Naive thymus-derived CD4-positive, alpha-beta T cell (primary cell): ENCODE measurements at regions not wholly inside any gene's neighbourhood (a gene's known extent, or its start where the extent isn't known, plus 50 kb on each side); places are given as distances from the start of the nearest gene placed in this dataset.

ENCODE experiments used
- ATAC-seq: fragments of 150-1000 bp; cut with Tn5 transposase; 2 replicates; pipeline ENCODE4 v1.10.0; 2021; ENCODE audit warnings: mild to moderate bottlenecking, moderate library complexity
- CTCF ChIA-PET: fragments of 350-600 bp; sonication (Branson Sonifier 250); formaldehyde crosslinking; loops from one replicate; lab custom pipeline; 2021; ENCODE audit warnings: antibody characterized with exemption; lab: Charles Lee
- POLR2A ChIA-PET: fragments of 350-600 bp; sonication (Branson Sonifier 250); formaldehyde crosslinking; loops from one replicate; lab custom pipeline; 2021; ENCODE audit warnings: antibody characterized with exemption, inconsistent platforms; lab: Charles Lee
- DNase-seq, 9 donors: peaks; one replicate each; pipeline versions ENCODE4 v3.0.0 to v3.0.0-alpha.2; 2020 to 2022; ENCODE audit warnings: mixed read lengths in 1 of 9
- H3K27ac ChIP-seq: one replicate; pipeline ENCODE4 v1.7.0; 2013; ENCODE audit warnings: mild to moderate bottlenecking, low read depth, low read length, moderate library complexity
- H3K27me3 ChIP-seq, 2 donors: one replicate each; pipeline ENCODE4 v1.7.0; 2013; ENCODE audit warnings: low read length in 2 of 2, mild to moderate bottlenecking in 2 of 2, moderate library complexity in 2 of 2; ENCODE audit not compliant: control insufficient read depth in 2 of 2, insufficient read depth in 2 of 2
- H3K36me3 ChIP-seq, 3 experiments: 1 replicate in 2 of 3; 2 replicates in 1 of 3; pipeline ENCODE4 v1.7.0; 2013; ENCODE audit warnings: low read length in 3 of 3, mild to moderate bottlenecking in 3 of 3, moderate library complexity in 1 of 3; ENCODE audit not compliant: insufficient read depth in 3 of 3, control insufficient read depth in 2 of 3
- H3K4me1 ChIP-seq, 2 donors: one replicate each; pipeline ENCODE4 v1.7.0; 2013; ENCODE audit warnings: low read length in 2 of 2, mild to moderate bottlenecking in 2 of 2, moderate library complexity in 1 of 2; ENCODE audit not compliant: control insufficient read depth in 2 of 2, insufficient read depth in 2 of 2
- H3K4me3 ChIP-seq: 2 replicates; pipeline ENCODE4 v1.7.0; 2013; ENCODE audit warnings: mild to moderate bottlenecking, low read length
- H3K9me3 ChIP-seq, 3 experiments: 1 replicate in 2 of 3; 2 replicates in 1 of 3; pipeline ENCODE4 v1.7.0; 2013; ENCODE audit warnings: low read length in 3 of 3; ENCODE audit not compliant: control insufficient read depth in 2 of 3
- H3K27ac Mint-ChIP-seq, 9 donors: one replicate each; pipeline ENCODE4 v1.8.0; 2020 to 2022; ENCODE audit warnings: mixed read lengths in 9 of 9, mild to moderate bottlenecking in 8 of 9, moderate library complexity in 5 of 9, inconsistent platforms in 2 of 9
- H3K27me3 Mint-ChIP-seq, 5 donors: one replicate each; pipeline ENCODE4 v1.8.0; 2021 to 2022; ENCODE audit warnings: mixed read lengths in 5 of 5, mild to moderate bottlenecking in 1 of 5
- H3K36me3 Mint-ChIP-seq, 5 donors: one replicate each; pipeline ENCODE4 v1.8.0; 2020 to 2022; ENCODE audit warnings: mixed read lengths in 5 of 5, mild to moderate bottlenecking in 3 of 5, inconsistent platforms in 1 of 5
- H3K4me1 Mint-ChIP-seq, 7 donors: one replicate each; pipeline ENCODE4 v1.8.0; 2020 to 2022; ENCODE audit warnings: mixed read lengths in 7 of 7, mild to moderate bottlenecking in 3 of 7, inconsistent platforms in 1 of 7
- H3K4me3 Mint-ChIP-seq, 10 donors: one replicate each; pipeline ENCODE4 v1.8.0; 2020 to 2022; ENCODE audit warnings: mild to moderate bottlenecking in 10 of 10, mixed read lengths in 10 of 10, moderate library complexity in 6 of 10, inconsistent platforms in 2 of 10
- H3K9me3 Mint-ChIP-seq, 11 donors: one replicate each; pipeline ENCODE4 v1.8.0; 2020 to 2022; ENCODE audit warnings: mixed read lengths in 11 of 11, mild to moderate bottlenecking in 4 of 11, inconsistent platforms in 1 of 11, moderate library complexity in 1 of 11
- intact Hi-C, 2 donors: fragments of 100-400 bp; cut with micrococcal nuclease; formaldehyde crosslinking; loops; one replicate each; pipeline ENCODE4 v1.15.1; 2023

GRCh38 chr18:47490882-47491281 is 239.4 kb upstream of the SKOR2 start:
- H3K4me3 ChIP-seq, result no peak overlapping the region
- H3K9me3 Mint-ChIP-seq, result peaks cover 0 to 14% (median 2%) of the 10 kb centered on the region in 11 donors
- H3K27me3 Mint-ChIP-seq, result peaks cover 0 to 19% (median 14%) of the 10 kb centered on the region in 5 donors
- CTCF ChIA-PET, result no interaction called here
- no peak overlapping the region for H3K4me3 Mint-ChIP-seq
- peaks cover 0 to 6% (median 0%) of the 10 kb centered on the region in 7 donors for H3K4me1 Mint-ChIP-seq
- H3K4me1 ChIP-seq, result no peaks in the 10 kb centered on the region
- DNase-seq (no peak), ATAC-seq (no peak)
- H3K36me3 ChIP-seq, result no peaks in the 10 kb centered on the region
- H3K36me3 Mint-ChIP-seq, result peaks cover 0 to 3% (median 0%) of the 10 kb centered on the region in 5 donors
- H3K9me3 ChIP-seq, result no peaks in the 10 kb centered on the region
- POLR2A ChIA-PET, result no interaction called here
- no peaks in the 10 kb centered on the region for H3K27me3 ChIP-seq
- H3K27ac ChIP-seq, result no peak overlapping the region
- intact Hi-C loops, result no loop called here
- H3K27ac Mint-ChIP-seq, result no peak overlapping the region

GRCh38 chr18:47485221-47485797 is 233.8 kb upstream of the SKOR2 start:
- H3K9me3 ChIP-seq, result no peaks in the 10 kb centered on the region
- DNase-seq (no peak), ATAC-seq (no peak)
- Mint-ChIP-seq H3K4me1 (no peaks in the 10 kb centered on the region), H3K27ac (no peak overlapping the region), H3K27me3 (peaks cover 0 to 42% (median 20%) of the 10 kb centered on the region in 5 donors), H3K9me3 (peaks cover 0 to 4% (median 0%) of the 10 kb centered on the region in 11 donors), H3K36me3 (no peaks in the 10 kb centered on the region), H3K4me3 (no peak overlapping the region)
- ChIA-PET POLR2A (no interaction called here), CTCF (no interaction called here)
- H3K4me3 ChIP-seq, result no peak overlapping the region
- intact Hi-C loops, result no loop called here
- H3K36me3 ChIP-seq, result no peaks in the 10 kb centered on the region
- H3K27ac ChIP-seq, result no peak overlapping the region
- no peaks in the 10 kb centered on the region for H3K4me1 ChIP-seq
- H3K27me3 ChIP-seq, result no peaks in the 10 kb centered on the region

GRCh38 chr18:47484068-47484467 is 232.6 kb upstream of the SKOR2 start:
- Mint-ChIP-seq H3K9me3 (peaks cover 0 to 4% (median 0%) of the 10 kb centered on the region in 11 donors), H3K36me3 (no peaks in the 10 kb centered on the region), H3K4me1 (no peaks in the 10 kb centered on the region), H3K27ac (no peak overlapping the region), H3K4me3 (no peak overlapping the region), H3K27me3 (peaks cover 0 to 47% (median 20%) of the 10 kb centered on the region in 5 donors)
- Histone ChIP-seq H3K36me3 (no peaks in the 10 kb centered on the region), H3K4me3 (no peak overlapping the region), H3K4me1 (no peaks in the 10 kb centered on the region), H3K27ac (no peak overlapping the region), H3K27me3 (no peaks in the 10 kb centered on the region), H3K9me3 (no peaks in the 10 kb centered on the region)
- no peak for ATAC-seq
- intact Hi-C loops, result no loop called here
- DNase-seq, result no peak
- ChIA-PET CTCF (no interaction called here), POLR2A (no interaction called here)

GRCh38 chr18:47480166-47480565 is 228.7 kb upstream of the SKOR2 start:
- DNase-seq, result no peak
- Histone ChIP-seq H3K4me3 (no peak overlapping the region), H3K4me1 (no peaks in the 10 kb centered on the region), H3K27me3 (no peaks in the 10 kb centered on the region), H3K36me3 (no peaks in the 10 kb centered on the region), H3K9me3 (no peaks in the 10 kb centered on the region), H3K27ac (no peak overlapping the region)
- H3K4me1 Mint-ChIP-seq, result no peaks in the 10 kb centered on the region
- H3K4me3 Mint-ChIP-seq, result no peak overlapping the region
- H3K9me3 Mint-ChIP-seq, result peaks cover 0 to 2% (median 0%) of the 10 kb centered on the region in 11 donors
- peaks cover 0 to 53% (median 21%) of the 10 kb centered on the region in 5 donors for H3K27me3 Mint-ChIP-seq
- H3K27ac Mint-ChIP-seq, result no peak overlapping the region
- intact Hi-C loops, result no loop called here
- POLR2A ChIA-PET, result no interaction called here
- CTCF ChIA-PET, result no interaction called here
- no peaks in the 10 kb centered on the region for H3K36me3 Mint-ChIP-seq
- no peak for ATAC-seq

GRCh38 chr18:47471784-47472183 is 220.3 kb upstream of the SKOR2 start:
- Histone ChIP-seq H3K36me3 (no peaks in the 10 kb centered on the region), H3K4me1 (no peaks in the 10 kb centered on the region), H3K4me3 (no peak overlapping the region), H3K9me3 (no peaks in the 10 kb centered on the region), H3K27ac (no peak overlapping the region), H3K27me3 (peaks cover 0 to 3% of the 10 kb centered on the region in 2 donors)
- ATAC-seq, result no peak
- peaks cover 2 to 21% (median 6%) of the 10 kb centered on the region in 5 donors for H3K27me3 Mint-ChIP-seq
- ChIA-PET POLR2A (no interaction called here), CTCF (no interaction called here)
- intact Hi-C loops, result no loop called here
- no peaks in the 10 kb centered on the region for H3K4me1 Mint-ChIP-seq
- peaks cover 0 to 5% (median 0%) of the 10 kb centered on the region in 11 donors for H3K9me3 Mint-ChIP-seq
- H3K36me3 Mint-ChIP-seq, result no peaks in the 10 kb centered on the region
- no peak overlapping the region for H3K4me3 Mint-ChIP-seq
- no peak for DNase-seq
- H3K27ac Mint-ChIP-seq, result no peak overlapping the region

GRCh38 chr18:47470941-47471340 is 219.5 kb upstream of the SKOR2 start:
- H3K36me3 ChIP-seq, result no peaks in the 10 kb centered on the region
- H3K27me3 Mint-ChIP-seq, result peaks cover under 1 to 15% (median 5%) of the 10 kb centered on the region in 5 donors
- H3K36me3 Mint-ChIP-seq, result no peaks in the 10 kb centered on the region
- CTCF ChIA-PET, result no interaction called here
- peaks cover 0 to 3% of the 10 kb centered on the region in 2 donors for H3K27me3 ChIP-seq
- DNase-seq, result no peak
- intact Hi-C loops, result no loop called here
- no peaks in the 10 kb centered on the region for H3K4me1 Mint-ChIP-seq
- no peaks in the 10 kb centered on the region for H3K9me3 ChIP-seq
- no peak for ATAC-seq
- POLR2A ChIA-PET, result no interaction called here
- no peak overlapping the region for H3K4me3 ChIP-seq
- H3K27ac ChIP-seq, result no peak overlapping the region
- H3K4me3 Mint-ChIP-seq, result no peak overlapping the region
- H3K4me1 ChIP-seq, result no peaks in the 10 kb centered on the region
- no peak overlapping the region for H3K27ac Mint-ChIP-seq
- peaks cover 0 to 5% (median 0%) of the 10 kb centered on the region in 11 donors for H3K9me3 Mint-ChIP-seq

GRCh38 chr18:47469576-47469975 is 218.1 kb upstream of the SKOR2 start:
- Histone ChIP-seq H3K4me3 (no peak overlapping the region), H3K27me3 (peaks cover 0 to 3% of the 10 kb centered on the region in 2 donors), H3K4me1 (no peaks in the 10 kb centered on the region), H3K9me3 (no peaks in the 10 kb centered on the region), H3K27ac (no peak overlapping the region), H3K36me3 (no peaks in the 10 kb centered on the region)
- Mint-ChIP-seq H3K27ac (no peak overlapping the region), H3K36me3 (no peaks in the 10 kb centered on the region), H3K9me3 (peaks cover 0 to 2% (median 0%) of the 10 kb centered on the region in 11 donors), H3K4me1 (no peaks in the 10 kb centered on the region), H3K27me3 (peaks cover 0 to 9% (median 3%) of the 10 kb centered on the region in 5 donors), H3K4me3 (no peak overlapping the region)
- ATAC-seq (no peak), DNase-seq (no peak)
- ChIA-PET CTCF (no interaction called here), POLR2A (no interaction called here)
- intact Hi-C loops, result no loop called here
